Ovary (tissue), 7 donors: ENCODE measurements at regions not wholly inside any gene's neighbourhood (a gene's known extent, or its start where the extent isn't known, plus 50 kb on each side); places are given as distances from the start of the nearest gene placed in this dataset.

Source experiments
- DNase-seq, 5 donors: peaks; one replicate each; pipeline ENCODE4 v3.0.0-alpha.2; 2019 to 2020
- H3K27ac ChIP-seq, 2 donors: fragments of 200-600 bp; one replicate each; pipeline versions ENCODE4 v1.5.1 to v1.8.0; 2019 to 2022
- H3K27me3 ChIP-seq: fragments of 200-600 bp; one replicate; pipeline ENCODE4 v1.8.0; 2022
- H3K36me3 ChIP-seq: fragments of 200-600 bp; sonication (generic); one replicate; pipeline ENCODE4 v1.5.1; 2019
- H3K4me1 ChIP-seq: one replicate; pipeline ENCODE4 v1.8.1; 2013; ENCODE audit warnings: mild to moderate bottlenecking, moderate library complexity; ENCODE audit not compliant: insufficient read depth
- H3K4me3 ChIP-seq: fragments of 200-600 bp; sonication (generic); one replicate; pipeline ENCODE4 v1.5.1; 2017
- H3K9me3 ChIP-seq, 2 donors: fragments of 200-600 bp in 1 of 2; sonication (generic) in 1 of 2; one replicate each; pipeline versions ENCODE4 v1.5.1 to v1.8.1; 2013 to 2019; ENCODE audit warnings: mild to moderate bottlenecking in 1 of 2, moderate library complexity in 1 of 2
- EP300 ChIP-seq: sonication (generic); formaldehyde crosslinking; IDR thresholded peaks from one replicate; pipeline ENCODE4 v1.6.1; 2017; ENCODE audit warnings: antibody characterized with exemption
- POLR2A ChIP-seq: fragments of 450-650 bp; IDR thresholded peaks from one replicate; pipeline ENCODE4 v1.6.1; 2017; ENCODE audit warnings: antibody characterized with exemption, mild to moderate bottlenecking, moderate library complexity
- WGBS, 3 donors: extraction: QIAGEN DNeasy Blood & Tissue Kit in 1 of 3; methylation state at CpG; one replicate each; pipeline versions ENCODE4 v1.1.5 to v1.1.7; 2013 to 2017; 5-methylcytosine and 5-hydroxymethylcytosine counted together
- intact Hi-C, 4 donors: fragments of 100-400 bp; cut with DNase I; formaldehyde crosslinking; loops; one replicate each; pipeline versions ENCODE4 v1.11.0 to v1.15.1; 2022 to 2023
- TF ChIP-seq, protein P1 (sequence below), 3 donors: fragments of 450-650 bp in 2 of 3; fragments of 200-600 bp in 1 of 3; IDR thresholded peaks; one replicate each; pipeline versions ENCODE4 v1.5.1 to v1.8.0; 2016 to 2022; ENCODE audit warnings: antibody characterized with exemption in 3 of 3, mild to moderate bottlenecking in 1 of 3
- donor health status: DM: no; HTN: no; CAD: no; lungs with moderate emphysema.
- donor health status: DM: no; HTN: no; CAD: no.
- donor health status: Bipolar disorder and iron deficiency.
- donor health status: DM: no; HTN: no; CAD: no.
- donor health status: DM: yes; HTN: yes; CAD: no.

DNA sequence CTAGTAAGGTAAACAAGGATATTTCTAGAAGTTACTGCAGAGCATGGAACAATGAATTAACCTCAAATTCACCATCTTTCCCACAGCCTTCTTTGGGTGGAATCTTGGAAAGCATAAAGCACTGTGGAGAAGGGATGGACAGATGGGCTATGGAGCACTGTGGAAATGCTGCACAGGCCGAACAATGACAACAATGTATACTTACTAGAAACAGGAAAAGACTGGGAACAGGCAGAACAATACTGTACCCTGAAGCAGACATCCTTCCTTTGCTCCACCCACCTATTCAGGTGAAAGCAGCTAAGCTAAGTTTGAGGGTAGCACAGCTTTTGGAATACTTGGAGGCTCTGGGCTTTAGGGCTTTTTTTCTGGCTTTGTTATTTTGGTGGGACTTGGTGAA is 250.6 kb upstream of the KLF8 start:
- TF ChIP-seq POLR2A (no peak), EP300 (no peak)
- TF ChIP-seq, protein P1, sequence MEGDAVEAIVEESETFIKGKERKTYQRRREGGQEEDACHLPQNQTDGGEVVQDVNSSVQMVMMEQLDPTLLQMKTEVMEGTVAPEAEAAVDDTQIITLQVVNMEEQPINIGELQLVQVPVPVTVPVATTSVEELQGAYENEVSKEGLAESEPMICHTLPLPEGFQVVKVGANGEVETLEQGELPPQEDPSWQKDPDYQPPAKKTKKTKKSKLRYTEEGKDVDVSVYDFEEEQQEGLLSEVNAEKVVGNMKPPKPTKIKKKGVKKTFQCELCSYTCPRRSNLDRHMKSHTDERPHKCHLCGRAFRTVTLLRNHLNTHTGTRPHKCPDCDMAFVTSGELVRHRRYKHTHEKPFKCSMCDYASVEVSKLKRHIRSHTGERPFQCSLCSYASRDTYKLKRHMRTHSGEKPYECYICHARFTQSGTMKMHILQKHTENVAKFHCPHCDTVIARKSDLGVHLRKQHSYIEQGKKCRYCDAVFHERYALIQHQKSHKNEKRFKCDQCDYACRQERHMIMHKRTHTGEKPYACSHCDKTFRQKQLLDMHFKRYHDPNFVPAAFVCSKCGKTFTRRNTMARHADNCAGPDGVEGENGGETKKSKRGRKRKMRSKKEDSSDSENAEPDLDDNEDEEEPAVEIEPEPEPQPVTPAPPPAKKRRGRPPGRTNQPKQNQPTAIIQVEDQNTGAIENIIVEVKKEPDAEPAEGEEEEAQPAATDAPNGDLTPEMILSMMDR (IDR thresholded peaks at IDR 0.05) = no peak
- H3K27me3 ChIP-seq = no peaks in the 10 kb centered on the region
- H3K27ac ChIP-seq = no peak overlapping the region
- H3K36me3 ChIP-seq = no peaks in the 10 kb centered on the region
- no peaks in the 10 kb centered on the region for H3K4me1 ChIP-seq
- no peak for DNase-seq
- WGBS, 3 donors = 60 to 65% (median 62%) methylated on average over 1 of the region's 1 CpG
- H3K9me3 ChIP-seq = no peaks in the 10 kb centered on the region
- intact Hi-C loops = no loop called here
- H3K4me3 ChIP-seq = no peak overlapping the region

DNA sequence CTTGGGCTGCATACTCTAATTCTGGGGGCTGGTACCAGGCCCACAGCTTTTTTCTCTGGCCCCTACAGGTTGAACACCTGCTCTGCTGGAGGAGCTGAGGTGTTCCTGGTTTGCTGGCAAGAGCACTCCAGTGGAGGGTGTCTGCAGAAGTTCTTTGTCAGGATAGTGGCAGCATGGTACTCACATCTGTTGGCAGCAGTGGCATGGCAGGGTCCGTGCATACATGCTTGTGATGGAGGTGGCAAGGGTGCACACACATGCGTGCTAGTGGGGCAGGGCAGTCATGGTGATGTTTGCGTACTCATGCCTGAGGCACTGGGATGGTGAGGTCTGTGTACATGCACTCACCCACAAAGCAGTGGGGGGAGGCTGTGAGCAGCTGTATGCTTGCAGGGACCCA is 235.5 kb upstream of the KLF8 start:
- Histone ChIP-seq H3K4me1 (peaks cover 1% of the 10 kb centered on the region), H3K27me3 (no peaks in the 10 kb centered on the region), H3K4me3 (no peak overlapping the region), H3K9me3 (no peaks in the 10 kb centered on the region), H3K27ac (no peak overlapping the region), H3K36me3 (no peaks in the 10 kb centered on the region)
- TF ChIP-seq, protein P1 (IDR thresholded peaks at IDR 0.05) = no peak
- TF ChIP-seq POLR2A (no peak), EP300 (no peak)
- 63 to 75% (median 69%) methylated on average over 3 of the region's 3 CpGs for WGBS, 3 donors
- no peak for DNase-seq
- intact Hi-C loops = no loop called here

DNA sequence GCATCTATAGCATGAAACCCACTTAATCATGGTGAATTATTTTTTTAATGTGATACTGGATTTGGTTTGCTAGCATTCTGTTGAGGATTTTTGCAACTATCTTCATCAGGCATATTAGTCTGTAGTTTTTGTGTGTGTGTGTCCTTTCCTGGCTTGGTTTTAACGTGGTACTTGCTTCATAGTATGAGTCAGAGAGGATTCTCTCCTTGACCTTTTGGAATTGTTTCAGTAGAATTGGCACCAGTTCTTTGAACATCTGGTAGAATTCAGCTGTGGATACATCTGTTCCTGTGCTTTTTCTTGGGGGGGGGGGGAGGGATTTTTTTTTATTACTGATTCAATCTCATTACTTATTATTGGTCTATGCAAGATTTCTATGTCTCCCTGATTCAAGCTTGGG is 232.0 kb upstream of the KLF8 start:
- H3K4me3 ChIP-seq = no peak overlapping the region
- no peak overlapping the region for H3K27ac ChIP-seq
- no peaks in the 10 kb centered on the region for H3K27me3 ChIP-seq
- intact Hi-C loops = no loop called here
- peak in 1 of 5 donors; percentile 32 for DNase-seq
- WGBS, 3 donors = 2 to 12% (median 4%) methylated on average over 1 of the region's 1 CpG
- no peaks in the 10 kb centered on the region for H3K9me3 ChIP-seq
- TF ChIP-seq, protein P1 (IDR thresholded peaks at IDR 0.05) = no peak
- TF ChIP-seq POLR2A (no peak), EP300 (no peak)
- H3K36me3 ChIP-seq = no peaks in the 10 kb centered on the region
- peaks cover 1% of the 10 kb centered on the region for H3K4me1 ChIP-seq

DNA sequence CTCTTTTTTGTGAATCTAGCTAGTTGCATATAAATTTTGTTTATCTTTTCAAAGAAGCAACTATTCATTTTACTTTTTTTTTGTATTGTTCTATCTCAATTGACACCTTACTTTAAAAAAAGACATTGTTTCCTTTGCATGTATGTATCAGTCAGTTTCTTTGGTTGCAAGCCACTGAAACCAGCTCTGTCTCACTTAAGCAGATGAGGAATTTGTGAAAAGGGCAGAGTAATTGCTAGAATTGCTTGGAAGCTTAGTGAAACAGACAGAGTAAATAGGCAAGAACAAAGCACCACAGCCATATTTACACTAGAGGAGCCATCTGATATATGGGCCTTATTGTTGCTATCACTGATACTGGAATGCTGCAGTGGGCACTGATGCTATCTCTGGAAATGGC is 231.4 kb upstream of the KLF8 start:
- DNase-seq = no peak
- no peaks in the 10 kb centered on the region for H3K36me3 ChIP-seq
- TF ChIP-seq EP300 (no peak), POLR2A (no peak)
- TF ChIP-seq, protein P1 (IDR thresholded peaks at IDR 0.05) = no peak
- H3K27me3 ChIP-seq = no peaks in the 10 kb centered on the region
- peak overlapping the region in 1 of 2 donors; percentile 1 for H3K27ac ChIP-seq
- H3K4me1 ChIP-seq = peaks cover 1% of the 10 kb centered on the region
- no peaks in the 10 kb centered on the region for H3K9me3 ChIP-seq
- no peak overlapping the region for H3K4me3 ChIP-seq
- intact Hi-C loops = no loop called here
